Neural progenitor cell (in vitro differentiated cells): ENCODE measurements at regions not wholly inside any gene's neighbourhood (a gene's known extent, or its start where the extent isn't known, plus 50 kb on each side); places are given as distances from the start of the nearest gene placed in this dataset.

Experiments
- DNase-seq: peaks from one replicate; pipeline ENCODE4 v3.0.0-alpha.2; 2016; ENCODE audit warnings: low spot score
- H2AFZ ChIP-seq: fragments of 200-600 bp; sonication (generic); replicated peaks from 2 replicates; pipeline ENCODE4 v1.6.1; 2016; ENCODE audit warnings: antibody characterized with exemption
- H3F3A ChIP-seq: fragments of 200-600 bp; sonication (generic); 2 replicates; pipeline ENCODE4 v1.6.1; 2016; ENCODE audit warnings: antibody characterized with exemption, low read depth
- H3K27ac ChIP-seq: fragments of 200-600 bp; sonication (generic); 2 replicates; pipeline ENCODE4 v1.5.1; 2016; ENCODE audit warnings: mild to moderate bottlenecking
- H3K27me3 ChIP-seq: fragments of 200-600 bp; sonication (generic); 2 replicates; pipeline ENCODE4 v1.6.1; 2016; ENCODE audit warnings: mild to moderate bottlenecking, moderate library complexity
- H3K36me3 ChIP-seq: fragments of 200-600 bp; sonication (generic); 2 replicates; pipeline ENCODE4 v1.5.1; 2016
- H3K4me1 ChIP-seq: fragments of 200-600 bp; sonication (generic); 2 replicates; pipeline ENCODE4 v1.6.1; 2016; ENCODE audit warnings: mixed run types
- H3K4me2 ChIP-seq: fragments of 200-600 bp; sonication (generic); 2 replicates; pipeline ENCODE4 v1.6.1; 2016
- H3K4me3 ChIP-seq: fragments of 200-600 bp; sonication (generic); 2 replicates; pipeline ENCODE4 v1.5.1; 2016
- H3K79me2 ChIP-seq: fragments of 200-600 bp; sonication (generic); 2 replicates; pipeline ENCODE4 v1.6.1; 2016; ENCODE audit warnings: low read depth
- H3K9ac ChIP-seq: fragments of 200-600 bp; sonication (generic); 2 replicates; pipeline ENCODE4 v1.6.1; 2016
- H3K9me3 ChIP-seq: fragments of 200-600 bp; sonication (generic); 2 replicates; pipeline ENCODE4 v1.5.1; 2016; ENCODE audit warnings: low read depth
- H4K20me1 ChIP-seq: fragments of 200-600 bp; sonication (generic); 2 replicates; pipeline ENCODE4 v1.6.1; 2016; ENCODE audit warnings: low read depth
- H3K27ac Mint-ChIP-seq: 3 replicates; pipeline ENCODE4 v1.8.0; 2021; ENCODE audit warnings: mixed read lengths
- H3K27me3 Mint-ChIP-seq: 2 replicates; pipeline ENCODE4 v1.8.0; 2022; ENCODE audit warnings: low read depth, mild to moderate bottlenecking, inconsistent platforms, moderate library complexity, mixed read lengths; ENCODE audit not compliant: insufficient read depth
- H3K36me3 Mint-ChIP-seq: 3 replicates; pipeline ENCODE4 v1.8.0; 2021; ENCODE audit warnings: mixed read lengths
- H3K4me1 Mint-ChIP-seq: 3 replicates; pipeline ENCODE4 v1.8.0; 2021; ENCODE audit warnings: mixed read lengths
- H3K4me3 Mint-ChIP-seq: 3 replicates; pipeline ENCODE4 v1.8.0; 2021; ENCODE audit warnings: mild to moderate bottlenecking, moderate library complexity, mixed read lengths
- H3K9me3 Mint-ChIP-seq: 3 replicates; pipeline ENCODE4 v1.8.0; 2020; ENCODE audit warnings: mixed read lengths
- EZH2 ChIP-seq: fragments of 200-600 bp; sonication (generic); IDR thresholded peaks from 2 replicates; pipeline ENCODE4 v1.6.1; 2017; ENCODE audit warnings: antibody characterized with exemption, mild to moderate bottlenecking, moderate library complexity
- EZH2phosphoT487 ChIP-seq: fragments of 200-600 bp; sonication (generic); IDR thresholded peaks from 2 replicates; pipeline ENCODE4 v1.6.1; 2017; ENCODE audit warnings: antibody characterized with exemption
- TF ChIP-seq, protein P1 (sequence below): fragments of 200-600 bp; sonication (generic); IDR thresholded peaks from 2 replicates; pipeline ENCODE4 v1.5.1; 2017; ENCODE audit warnings: antibody characterized with exemption, mild to moderate bottlenecking

- Mint-ChIP-seq H3K9me3 (peaks cover 10% of the 10 kb centered on the region), H3K36me3 (no peaks in the 10 kb centered on the region), H3K4me1 (peaks cover 36% of the 10 kb centered on the region), H3K27ac (peak overlapping the region; percentile 54), H3K27me3 (peaks cover 8% of the 10 kb centered on the region), H3K4me3 (no peak overlapping the region)
- Histone ChIP-seq H4K20me1 (no peaks in the 10 kb centered on the region), H3K4me3 (no peak overlapping the region), H3K9ac (no peak overlapping the region), H3K27me3 (no peaks in the 10 kb centered on the region), H3K79me2 (no peaks in the 10 kb centered on the region), H2AFZ (peak overlapping the region; percentile 50), H3F3A (no peaks in the 10 kb centered on the region), H3K9me3 (no peaks in the 10 kb centered on the region), H3K4me1 (no peaks in the 10 kb centered on the region), H3K36me3 (no peaks in the 10 kb centered on the region), H3K27ac (no peak overlapping the region), H3K4me2 (no peak overlapping the region)
- TF ChIP-seq, protein P1, sequence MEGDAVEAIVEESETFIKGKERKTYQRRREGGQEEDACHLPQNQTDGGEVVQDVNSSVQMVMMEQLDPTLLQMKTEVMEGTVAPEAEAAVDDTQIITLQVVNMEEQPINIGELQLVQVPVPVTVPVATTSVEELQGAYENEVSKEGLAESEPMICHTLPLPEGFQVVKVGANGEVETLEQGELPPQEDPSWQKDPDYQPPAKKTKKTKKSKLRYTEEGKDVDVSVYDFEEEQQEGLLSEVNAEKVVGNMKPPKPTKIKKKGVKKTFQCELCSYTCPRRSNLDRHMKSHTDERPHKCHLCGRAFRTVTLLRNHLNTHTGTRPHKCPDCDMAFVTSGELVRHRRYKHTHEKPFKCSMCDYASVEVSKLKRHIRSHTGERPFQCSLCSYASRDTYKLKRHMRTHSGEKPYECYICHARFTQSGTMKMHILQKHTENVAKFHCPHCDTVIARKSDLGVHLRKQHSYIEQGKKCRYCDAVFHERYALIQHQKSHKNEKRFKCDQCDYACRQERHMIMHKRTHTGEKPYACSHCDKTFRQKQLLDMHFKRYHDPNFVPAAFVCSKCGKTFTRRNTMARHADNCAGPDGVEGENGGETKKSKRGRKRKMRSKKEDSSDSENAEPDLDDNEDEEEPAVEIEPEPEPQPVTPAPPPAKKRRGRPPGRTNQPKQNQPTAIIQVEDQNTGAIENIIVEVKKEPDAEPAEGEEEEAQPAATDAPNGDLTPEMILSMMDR: no peak
- TF ChIP-seq EZH2: no peak
- no peak for TF ChIP-seq EZH2phosphoT487
- DNase-seq: no peak
Measured at GRCh38 chr10:78614267-78614666, 454.5 kb upstream of the ZMIZ1 start.

GRCh38 chr10:78614744-78615143 is 454.0 kb upstream of the ZMIZ1 start:
- H3K27me3 Mint-ChIP-seq: peaks cover 9% of the 10 kb centered on the region

DNA sequence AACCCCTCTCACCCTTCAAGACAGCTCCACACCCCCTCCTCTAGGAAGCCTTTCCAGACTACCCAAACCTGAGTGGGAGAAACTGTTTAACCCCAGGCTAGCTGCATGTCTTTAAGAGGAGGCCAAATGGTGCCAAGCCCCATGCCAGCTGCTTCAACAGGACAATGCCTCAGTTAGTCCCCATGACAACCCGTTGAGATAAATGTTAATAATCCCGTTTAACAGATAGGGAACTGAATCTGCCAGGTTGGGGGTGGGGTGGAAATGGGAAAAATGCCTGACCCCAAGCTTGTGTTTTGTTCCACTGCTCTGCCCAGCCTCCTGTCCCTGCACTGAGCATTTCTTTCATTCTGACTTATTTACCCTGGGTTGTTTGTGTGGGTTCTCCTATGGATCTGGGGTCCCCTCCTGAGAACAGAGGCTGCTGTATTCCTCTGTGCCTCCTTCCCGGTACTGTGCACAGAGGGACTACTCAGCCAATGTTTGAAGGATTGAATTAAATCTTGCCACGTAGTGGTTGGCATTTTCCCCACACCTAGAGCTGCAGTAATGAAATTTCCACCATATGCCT is 452.6 kb upstream of the ZMIZ1 start:
- Mint-ChIP-seq H3K36me3 (no peaks in the 10 kb centered on the region), H3K27me3 (peaks cover 12% of the 10 kb centered on the region), H3K4me1 (peaks cover 40% of the 10 kb centered on the region), H3K4me3 (no peak overlapping the region), H3K9me3 (no peaks in the 10 kb centered on the region), H3K27ac (peak overlapping the region; percentile 38)
- Histone ChIP-seq H2AFZ (no peak overlapping the region), H4K20me1 (no peaks in the 10 kb centered on the region), H3K9ac (no peak overlapping the region), H3K79me2 (no peaks in the 10 kb centered on the region), H3F3A (no peaks in the 10 kb centered on the region), H3K4me3 (no peak overlapping the region), H3K27ac (no peak overlapping the region), H3K4me1 (no peaks in the 10 kb centered on the region), H3K36me3 (no peaks in the 10 kb centered on the region), H3K27me3 (no peaks in the 10 kb centered on the region), H3K9me3 (no peaks in the 10 kb centered on the region), H3K4me2 (no peak overlapping the region)
- TF ChIP-seq EZH2: no peak
- TF ChIP-seq EZH2phosphoT487: no peak
- TF ChIP-seq, protein P1: no peak
- DNase-seq: no peak

More at GRCh38 chr10:78614744-78615143, 454.0 kb upstream of the ZMIZ1 start:
- Mint-ChIP-seq H3K36me3 (no peaks in the 10 kb centered on the region), H3K4me3 (no peak overlapping the region), H3K4me1 (peaks cover 41% of the 10 kb centered on the region), H3K27ac (no peak overlapping the region), H3K9me3 (peaks cover 7% of the 10 kb centered on the region)
- Histone ChIP-seq H4K20me1 (no peaks in the 10 kb centered on the region), H3K79me2 (no peaks in the 10 kb centered on the region), H3K9ac (no peak overlapping the region), H3K27ac (no peak overlapping the region), H3K4me1 (no peaks in the 10 kb centered on the region), H3K4me3 (no peak overlapping the region), H3F3A (no peaks in the 10 kb centered on the region), H2AFZ (no peak overlapping the region), H3K36me3 (no peaks in the 10 kb centered on the region), H3K4me2 (no peak overlapping the region), H3K9me3 (no peaks in the 10 kb centered on the region), H3K27me3 (no peaks in the 10 kb centered on the region)
- TF ChIP-seq EZH2 (no peak), EZH2phosphoT487 (no peak)
- TF ChIP-seq, protein P1: no peak
- DNase-seq: no peak
